ENCODE measurements at regions not wholly inside any gene's neighbourhood (a gene's known extent, or its start where the extent isn't known, plus 50 kb on each side); places are given as distances from the start of the nearest gene placed in this dataset.

DNA sequence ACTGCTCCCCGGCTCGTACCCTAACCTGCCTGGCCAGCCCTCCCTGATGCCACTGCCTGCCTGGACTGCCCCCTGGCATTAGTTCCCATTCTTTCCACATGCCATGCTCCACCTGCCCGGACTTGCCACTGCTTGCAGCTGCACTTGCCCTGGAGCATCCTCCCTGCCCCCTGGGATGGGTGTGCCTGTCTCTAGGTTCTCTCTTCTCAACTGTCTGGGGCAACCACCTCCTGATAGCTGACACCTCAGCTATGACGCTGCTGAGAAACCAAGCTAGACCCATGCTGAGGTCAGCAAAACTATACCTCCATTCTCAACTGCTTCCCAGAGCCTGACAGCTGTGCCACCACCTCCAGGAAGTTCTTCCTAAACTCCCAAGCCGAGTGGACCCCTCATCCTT, 72.1 kb downstream of the PERP start:
- no peak for DNase-seq (ENCODE audit: low spot score)
- ATAC-seq: no peak
- intact Hi-C loops (cut with DNase I): no loop called here

DNA sequence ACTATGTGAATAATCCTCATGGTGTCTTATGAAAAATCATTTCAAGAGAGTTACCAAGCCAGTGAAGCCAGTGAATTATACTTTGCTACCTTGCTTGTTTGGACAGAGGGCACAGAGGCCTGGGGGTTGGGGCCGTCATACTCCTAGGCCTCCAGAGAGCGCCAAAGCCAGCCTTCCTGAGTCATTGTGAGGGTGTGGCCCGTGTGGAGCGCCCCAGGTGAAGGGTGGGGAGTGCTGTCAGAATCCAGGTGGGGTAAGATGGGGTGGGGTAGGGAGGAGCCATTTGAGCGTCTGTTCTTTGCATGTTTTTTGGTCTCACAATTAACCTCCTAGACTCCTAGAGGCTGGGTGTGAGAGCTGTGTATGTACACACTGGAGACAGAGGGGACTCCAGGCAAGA, 71.1 kb downstream of the PERP start:
- no peak for DNase-seq (ENCODE audit: low spot score)
- ATAC-seq: no peak
- intact Hi-C loops (cut with DNase I): no loop called here

GRCh38 chr6:138037009-138037504, 70.2 kb downstream of the PERP start:
- DNase-seq (ENCODE audit: low spot score) (no peak), ATAC-seq (no peak)
- intact Hi-C loops (cut with DNase I): no loop called here

DNA sequence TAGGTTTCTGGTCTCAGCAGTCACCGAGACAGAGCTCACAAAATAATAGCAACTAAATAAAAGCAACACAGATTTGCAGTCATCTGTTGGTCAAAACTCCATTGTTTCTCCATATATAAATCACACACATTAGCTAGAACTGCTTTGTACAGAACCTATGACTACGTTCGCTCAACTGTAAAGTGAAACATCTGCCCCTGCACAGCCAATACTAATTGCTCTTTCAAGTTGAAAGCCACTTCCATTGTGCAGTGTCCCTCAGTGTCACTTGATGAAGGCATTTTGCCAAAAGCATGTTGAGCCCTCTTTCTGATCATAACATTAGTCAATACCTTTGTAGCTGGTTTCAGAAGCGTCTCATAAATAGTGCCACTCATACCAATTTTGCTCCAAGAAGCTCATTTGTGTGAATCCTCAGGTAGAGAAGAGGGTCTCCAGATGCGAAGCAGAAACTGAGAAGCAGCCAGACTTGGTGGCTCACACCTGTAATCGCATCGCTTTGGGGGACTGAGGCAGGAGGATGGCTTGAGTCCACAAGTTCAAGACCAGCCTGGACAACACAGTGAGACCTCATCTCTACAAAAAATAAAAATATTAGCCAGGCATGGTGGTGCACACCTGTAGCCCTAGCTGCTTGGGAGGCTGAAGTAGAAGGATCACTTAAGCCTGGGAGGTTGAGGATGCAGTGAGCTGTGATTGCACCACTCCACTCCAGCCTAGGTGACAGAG, 68.9 kb downstream of the PERP start:
- ATAC-seq: no peak
- no peak for DNase-seq (ENCODE audit: low spot score)
- intact Hi-C loops (cut with DNase I): no loop called here

Data from sciatic nerve (tissue), 2 donors.